AG04449 (cell line): ENCODE measurements at regions not wholly inside any gene's neighbourhood (a gene's known extent, or its start where the extent isn't known, plus 50 kb on each side); places are given as distances from the start of the nearest gene placed in this dataset.

Source experiments
- CTCF ChIA-PET: fragments of 350-600 bp; formaldehyde crosslinking; extraction: SDS; loops from one replicate; lab custom pipeline; 2021; ENCODE audit warnings: antibody characterized with exemption; lab: Yijun Ruan, JAX
- POLR2A ChIA-PET: fragments of 400-600, 350-600 bp; formaldehyde crosslinking; extraction: SDS; loops from one replicate; lab custom pipeline; 2020; ENCODE audit warnings: antibody characterized with exemption, inconsistent platforms; lab: Yijun Ruan, JAX
- DNase-seq: peaks from one replicate; pipeline ENCODE4 v3.0.0-alpha.2; 2010; ENCODE audit warnings: low read depth, low spot score
- H3K4me3 ChIP-seq: 2 replicates; pipeline ENCODE4 v1.5.1; 2011; ENCODE audit warnings: low read depth, mild to moderate bottlenecking, control low read depth, low read length
- CTCF ChIP-seq: IDR thresholded peaks from one replicate; pipeline ENCODE4 v1.5.1; 2011; ENCODE audit warnings: mild to moderate bottlenecking, moderate library complexity, low read length, control low read depth, inconsistent platforms; ENCODE audit not compliant: insufficient read depth; ENCODE audit errors: missing control alignments

- TF ChIP-seq CTCF, result no peak
- no peak overlapping the region for H3K4me3 ChIP-seq
- ChIA-PET POLR2A (no interaction called here), CTCF (no interaction called here)
- DNase-seq, result no peak
Measured at GRCh38 chr6:90894285-90895130, 307.6 kb upstream of the MAP3K7 start.

GRCh38 chr6:90893400-90893799, 306.5 kb upstream of the MAP3K7 start:
- POLR2A ChIA-PET, result no interaction called here
- no peak for TF ChIP-seq CTCF
- CTCF ChIA-PET, result no interaction called here
- no peak overlapping the region for H3K4me3 ChIP-seq
- DNase-seq, result no peak

GRCh38 chr6:90892271-90892670, 305.4 kb upstream of the MAP3K7 start:
- no peak overlapping the region for H3K4me3 ChIP-seq
- POLR2A ChIA-PET, result no interaction called here
- no peak for TF ChIP-seq CTCF
- no peak for DNase-seq
- CTCF ChIA-PET, result no interaction called here

GRCh38 chr6:90891355-90891754, 304.5 kb upstream of the MAP3K7 start:
- no peak overlapping the region for H3K4me3 ChIP-seq
- no peak for DNase-seq
- no peak for TF ChIP-seq CTCF
- CTCF ChIA-PET, result no interaction called here
- POLR2A ChIA-PET, result no interaction called here

GRCh38 chr6:90890683-90891330, 303.9 kb upstream of the MAP3K7 start:
- POLR2A ChIA-PET, result no interaction called here
- no peak for DNase-seq
- no peak for TF ChIP-seq CTCF
- H3K4me3 ChIP-seq, result no peak overlapping the region
- CTCF ChIA-PET, result no interaction called here

GRCh38 chr6:90887764-90888163, 300.9 kb upstream of the MAP3K7 start:
- no peak for TF ChIP-seq CTCF
- CTCF ChIA-PET, result no interaction called here
- POLR2A ChIA-PET, result no interaction called here
- DNase-seq, result no peak
- H3K4me3 ChIP-seq, result no peak overlapping the region
